ENCODE measurements at regions not wholly inside any gene's neighbourhood (a gene's known extent, or its start where the extent isn't known, plus 50 kb on each side); places are given as distances from the start of the nearest gene placed in this dataset.

- TF ChIP-seq CTCF (IDR thresholded peaks at IDR 0.05) (no peak), POLR2A (IDR thresholded peaks at IDR 0.05) (no peak)
Observed at GRCh38 chr2:56874717-56875116, 690.9 kb downstream of the CCDC85A start.

All from esophagus squamous epithelium (tissue), 4 donors.